ENCODE measurements at regions not wholly inside any gene's neighbourhood (a gene's known extent, or its start where the extent isn't known, plus 50 kb on each side); places are given as distances from the start of the nearest gene placed in this dataset.
A peak's percentile ranks its signal among the peaks of the same experiment; 100 is the strongest.

GRCh38 chr2:12083081-12083581 lies 336.7 kb downstream of the LPIN1 start:
- no peak for DNase-seq (ENCODE audit: low read depth)

GRCh38 chr2:12083713-12084419 lies 337.4 kb downstream of the LPIN1 start:
- DNase-seq (ENCODE audit: low read depth) = no peak

- DNase-seq (ENCODE audit: low read depth) = no peak
Measured at GRCh38 chr2:12087175-12087574, 340.7 kb downstream of the LPIN1 start.

- DNase-seq (ENCODE audit: low read depth) = no peak
Measured at GRCh38 chr2:12087671-12088380, 341.4 kb downstream of the LPIN1 start.

- no peak for DNase-seq (ENCODE audit: low read depth)
Measured at GRCh38 chr2:12089001-12089400, 342.6 kb downstream of the LPIN1 start.

GRCh38 chr2:12089496-12089895 lies 343.1 kb downstream of the LPIN1 start:
- no peak for DNase-seq (ENCODE audit: low read depth)

GRCh38 chr2:12090072-12090471 lies 343.6 kb downstream of the LPIN1 start:
- DNase-seq (ENCODE audit: low read depth) = no peak

GRCh38 chr2:12090590-12090989 lies 344.2 kb downstream of the LPIN1 start:
- DNase-seq (ENCODE audit: low read depth) = no peak

GRCh38 chr2:12091201-12091806 lies 344.9 kb downstream of the LPIN1 start:
- no peak for DNase-seq (ENCODE audit: low read depth)

- no peak for DNase-seq (ENCODE audit: low read depth)
Measured at GRCh38 chr2:12094134-12094533, 347.7 kb downstream of the LPIN1 start.

- no peak for DNase-seq (ENCODE audit: low read depth)
Measured at GRCh38 chr2:12096051-12096787, 349.8 kb downstream of the LPIN1 start.

- no peak for DNase-seq (ENCODE audit: low read depth)
Measured at GRCh38 chr2:12096788-12097449, 350.5 kb downstream of the LPIN1 start.

- DNase-seq (ENCODE audit: low read depth) = no peak
Measured at GRCh38 chr2:12097859-12098258, 351.4 kb downstream of the LPIN1 start.

- DNase-seq (ENCODE audit: low read depth) = no peak
Measured at GRCh38 chr2:12099374-12099773, 352.9 kb downstream of the LPIN1 start.

GRCh38 chr2:12102679-12103078 lies 356.2 kb downstream of the LPIN1 start:
- DNase-seq (ENCODE audit: low read depth) = no peak

- DNase-seq (ENCODE audit: low read depth) = no peak
Measured at GRCh38 chr2:12105180-12105579, 358.7 kb downstream of the LPIN1 start.

GRCh38 chr2:12106440-12107080 lies 360.1 kb downstream of the LPIN1 start:
- DNase-seq (ENCODE audit: low read depth) = peak; percentile 94

- DNase-seq (ENCODE audit: low read depth) = no peak
Measured at GRCh38 chr2:12107321-12107720, 360.9 kb downstream of the LPIN1 start.

- no peak for DNase-seq (ENCODE audit: low read depth)
Measured at GRCh38 chr2:12107939-12108338, 361.5 kb downstream of the LPIN1 start.

- DNase-seq (ENCODE audit: low read depth) = no peak
Measured at GRCh38 chr2:12109363-12110017, 363.1 kb downstream of the LPIN1 start.

GRCh38 chr2:12110074-12110473 lies 363.6 kb downstream of the LPIN1 start:
- DNase-seq (ENCODE audit: low read depth) = no peak
